OCI-LY1 (cell line): ENCODE measurements at regions not wholly inside any gene's neighbourhood (a gene's known extent, or its start where the extent isn't known, plus 50 kb on each side); places are given as distances from the start of the nearest gene placed in this dataset.

Experiments used
- CTCF ChIP-seq: fragments of 200-600 bp; sonication (generic), shearing (Covaris generic); IDR thresholded peaks from 2 replicates; pipeline ENCODE4 v1.5.1; 2017; ENCODE audit warnings: mild to moderate bottlenecking, antibody characterized with exemption, low read length, moderate library complexity, mixed read lengths
- EZH2 ChIP-seq: fragments of 200-600 bp; sonication (generic), shearing (Covaris generic); IDR thresholded peaks from 2 replicates; pipeline ENCODE4 v1.8.0; 2017; ENCODE audit warnings: borderline replicate concordance, mixed run types, mild to moderate bottlenecking, antibody characterized with exemption, low read length, moderate library complexity, mixed read lengths

- TF ChIP-seq CTCF (no peak), EZH2 (no peak)
Measured at GRCh38 chr9:89553451-89554010, 51.3 kb upstream of the GADD45G start.
